ENCODE measurements at regions not wholly inside any gene's neighbourhood (a gene's known extent, or its start where the extent isn't known, plus 50 kb on each side); places are given as distances from the start of the nearest gene placed in this dataset.

DNA sequence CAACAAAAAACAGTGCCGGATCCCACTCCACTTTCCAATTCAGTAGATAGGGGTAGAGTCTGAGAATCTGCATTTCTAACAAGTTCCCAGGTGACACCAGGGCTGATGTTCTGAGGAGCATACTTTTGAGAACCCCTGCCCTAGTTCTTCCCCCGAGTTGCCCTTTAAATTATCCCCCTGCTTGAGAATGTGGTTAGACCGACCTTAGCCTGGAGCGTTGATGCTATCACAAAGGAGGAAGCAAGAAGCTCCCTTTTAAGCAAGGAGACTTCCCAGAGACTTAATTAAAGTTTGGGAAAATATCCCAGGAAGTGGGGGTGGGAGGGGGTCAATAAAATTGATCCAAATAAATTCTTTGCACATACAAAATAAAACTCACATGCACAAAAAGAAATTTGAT is 485.9 kb downstream of the SMARCA1 start:
- no peak for TF ChIP-seq CTCF (IDR thresholded peaks at IDR 0.05; ENCODE audit: low read length)
- TF ChIP-seq EZH2 (IDR thresholded peaks at IDR 0.05; ENCODE audit: borderline replicate concordance, low read length): no peak

Measured in OCI-LY1 (cell line).